Endothelial cell of umbilical vein (primary cell): ENCODE measurements at regions not wholly inside any gene's neighbourhood (a gene's known extent, or its start where the extent isn't known, plus 50 kb on each side); places are given as distances from the start of the nearest gene placed in this dataset.

Source experiments
- EZH2 ChIP-seq: IDR thresholded peaks from 2 replicates; pipeline ENCODE4 v1.6.1; 2012; ENCODE audit warnings: borderline replicate concordance, low read depth, mild to moderate bottlenecking, moderate library complexity, low read length, inconsistent platforms; ENCODE audit not compliant: severe bottlenecking
- FOS ChIP-seq: IDR thresholded peaks from 2 replicates; pipeline ENCODE4 v1.6.1; 2011; ENCODE audit warnings: mild to moderate bottlenecking, low read length, moderate library complexity, borderline replicate concordance; ENCODE audit not compliant: insufficient read depth
- GATA2 ChIP-seq: IDR thresholded peaks from 2 replicates; pipeline ENCODE4 v1.7.0; 2011; ENCODE audit warnings: low read depth, mild to moderate bottlenecking, moderate library complexity, mixed read lengths, low read length; ENCODE audit not compliant: insufficient read length, insufficient read depth
- JUN ChIP-seq: IDR thresholded peaks from 2 replicates; pipeline ENCODE4 v1.6.1; 2011; ENCODE audit warnings: borderline replicate concordance, low read depth; ENCODE audit not compliant: insufficient read length, insufficient read depth
- MAX ChIP-seq: IDR thresholded peaks from 2 replicates; pipeline ENCODE4 v1.6.1; 2011; ENCODE audit not compliant: insufficient read depth, insufficient read length
- MYC ChIP-seq: IDR thresholded peaks from one replicate; pipeline ENCODE4 v1.6.1; 2011; ENCODE audit warnings: mild to moderate bottlenecking, low read depth, low read length
- POLR2A ChIP-seq: IDR thresholded peaks from 2 replicates; pipeline ENCODE4 v1.6.1; 2012; ENCODE audit warnings: low read depth, mild to moderate bottlenecking, control low read depth, low read length
- POLR2AphosphoS5 ChIP-seq: IDR thresholded peaks from 2 replicates; pipeline ENCODE4 v1.6.1; 2012; ENCODE audit warnings: low read depth, mild to moderate bottlenecking, control low read depth, low read length, moderate library complexity; ENCODE audit not compliant: insufficient read depth
- TF ChIP-seq, protein P1 (sequence below), 2 donors: IDR thresholded peaks; 1 replicate in 1 of 2; 2 replicates in 1 of 2; pipeline ENCODE4 v1.5.1; 2011; ENCODE audit warnings: low read length in 2 of 2, mild to moderate bottlenecking in 2 of 2, moderate library complexity in 2 of 2, control low read depth in 1 of 2, inconsistent platforms in 1 of 2, low read depth in 1 of 2; ENCODE audit not compliant: insufficient read depth in 1 of 2; ENCODE audit errors: extremely low read depth in 1 of 2

DNA sequence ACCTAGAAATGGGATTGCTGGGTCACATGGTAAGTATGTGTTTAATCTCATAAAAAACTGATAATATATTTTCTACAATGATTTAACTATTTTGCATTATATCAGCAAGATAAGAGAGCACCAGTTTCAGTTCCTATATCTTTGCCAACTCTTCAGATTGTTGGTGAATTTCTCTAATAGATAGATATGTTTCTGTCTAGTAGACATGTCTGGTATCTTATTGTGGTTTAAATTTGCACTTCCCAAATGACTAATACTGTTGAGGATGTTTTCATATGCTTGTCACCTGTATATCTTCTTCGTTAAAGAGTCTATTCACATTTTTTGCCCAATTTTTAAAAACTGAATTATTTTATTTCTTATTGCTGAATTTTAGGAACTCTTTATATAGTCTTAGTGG is 113.8 kb upstream of the UXS1 start:
- TF ChIP-seq, protein P1, sequence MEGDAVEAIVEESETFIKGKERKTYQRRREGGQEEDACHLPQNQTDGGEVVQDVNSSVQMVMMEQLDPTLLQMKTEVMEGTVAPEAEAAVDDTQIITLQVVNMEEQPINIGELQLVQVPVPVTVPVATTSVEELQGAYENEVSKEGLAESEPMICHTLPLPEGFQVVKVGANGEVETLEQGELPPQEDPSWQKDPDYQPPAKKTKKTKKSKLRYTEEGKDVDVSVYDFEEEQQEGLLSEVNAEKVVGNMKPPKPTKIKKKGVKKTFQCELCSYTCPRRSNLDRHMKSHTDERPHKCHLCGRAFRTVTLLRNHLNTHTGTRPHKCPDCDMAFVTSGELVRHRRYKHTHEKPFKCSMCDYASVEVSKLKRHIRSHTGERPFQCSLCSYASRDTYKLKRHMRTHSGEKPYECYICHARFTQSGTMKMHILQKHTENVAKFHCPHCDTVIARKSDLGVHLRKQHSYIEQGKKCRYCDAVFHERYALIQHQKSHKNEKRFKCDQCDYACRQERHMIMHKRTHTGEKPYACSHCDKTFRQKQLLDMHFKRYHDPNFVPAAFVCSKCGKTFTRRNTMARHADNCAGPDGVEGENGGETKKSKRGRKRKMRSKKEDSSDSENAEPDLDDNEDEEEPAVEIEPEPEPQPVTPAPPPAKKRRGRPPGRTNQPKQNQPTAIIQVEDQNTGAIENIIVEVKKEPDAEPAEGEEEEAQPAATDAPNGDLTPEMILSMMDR (IDR thresholded peaks at IDR 0.05; ENCODE audit: extremely low read depth in 1 of 2, insufficient read depth in 1 of 2, low read depth in 1 of 2, low read length in 2 of 2) = no peak
- TF ChIP-seq POLR2A = no peak
- no peak for TF ChIP-seq EZH2
- no peak for TF ChIP-seq JUN
- TF ChIP-seq MAX = no peak
- no peak for TF ChIP-seq POLR2AphosphoS5
- no peak for TF ChIP-seq MYC
- TF ChIP-seq FOS = no peak
- TF ChIP-seq GATA2 = no peak
